ENCODE measurements at regions not wholly inside any gene's neighbourhood (a gene's known extent, or its start where the extent isn't known, plus 50 kb on each side); places are given as distances from the start of the nearest gene placed in this dataset.

DNA sequence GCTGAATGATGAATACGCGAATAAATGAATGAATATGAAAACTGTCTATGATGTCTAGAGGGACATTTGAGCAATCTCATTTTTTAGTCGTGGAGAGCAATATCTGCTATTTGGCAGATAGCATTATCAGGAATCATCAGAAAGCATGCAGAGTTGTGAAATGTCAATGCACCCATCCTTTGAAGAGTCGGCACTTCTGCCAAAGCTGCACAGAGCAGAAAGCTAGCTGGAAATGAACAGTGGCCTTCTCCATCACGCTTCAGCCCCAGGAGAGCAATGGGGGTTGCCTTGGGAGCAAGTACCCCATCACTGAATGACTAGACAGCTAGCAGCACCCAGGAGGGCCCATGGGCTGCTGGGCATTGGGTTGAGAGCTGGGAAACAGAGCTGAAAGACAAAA lies 69.1 kb upstream of the PROK2 start:
- TF ChIP-seq TCF7L2 (IDR thresholded peaks at IDR 0.05; ENCODE audit: low read depth, low read length) (no peak), CTCF (IDR thresholded peaks at IDR 0.05) (no peak)
- CTCF ChIA-PET: no interaction called here
- H3K4me1 ChIP-seq (ENCODE audit: control insufficient read depth, insufficient read depth, low read length): no peaks in the 10 kb centered on the region
- H3K27me3 ChIP-seq (ENCODE audit: control insufficient read depth, insufficient read depth, low read length): no peaks in the 10 kb centered on the region
- in situ Hi-C loops (cut with HindIII; ENCODE audit: low pct_unique_long_range_greater_than_20kb, low sequenced_read_pairs): no loop called here
- H3K36me3 ChIP-seq (ENCODE audit: control insufficient read depth, insufficient read depth, low read length): no peaks in the 10 kb centered on the region
- H3K9me3 ChIP-seq (ENCODE audit: control insufficient read depth, insufficient read depth, low read depth, low read length): no peaks in the 10 kb centered on the region
- no peak overlapping the region for H3K27ac ChIP-seq (ENCODE audit: low read length)
- H3K4me3 ChIP-seq (ENCODE audit: low read depth in 2 of 2, low read length in 2 of 2): no peak overlapping the region
- DNase-seq (ENCODE audit: low read depth, low spot score) (no peak), ATAC-seq (no peak)
- intact Hi-C loops (cut with micrococcal nuclease; ENCODE audit: unreplicated experiment): no loop called here
- POLR2A ChIA-PET: no interaction called here
- BruUV-seq (replicated peaks): no TSS peak

DNA sequence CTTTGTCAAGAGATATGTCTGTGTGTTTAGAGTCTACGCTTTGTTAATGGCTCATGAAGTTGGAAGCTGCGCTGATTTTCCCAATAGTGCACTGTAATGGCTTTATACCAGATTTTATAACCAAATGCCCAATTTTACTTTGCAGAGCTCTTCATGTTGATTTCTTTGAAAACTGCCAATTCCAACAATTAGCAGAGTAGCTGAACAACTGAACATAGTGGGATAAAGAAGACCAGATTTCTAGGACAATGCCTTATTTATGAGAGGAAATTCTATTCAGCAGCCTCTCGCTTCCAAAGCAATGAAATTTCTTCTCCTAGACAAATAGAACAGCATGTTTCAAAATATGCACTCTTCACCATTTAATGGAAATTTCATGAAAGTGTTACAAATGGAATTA lies 66.9 kb upstream of the PROK2 start:
- ATAC-seq: no peak
- BruUV-seq (replicated peaks): no TSS peak
- no peak overlapping the region for H3K4me3 ChIP-seq (ENCODE audit: low read depth in 2 of 2, low read length in 2 of 2)
- no peak for DNase-seq (ENCODE audit: low read depth, low spot score)
- ChIA-PET CTCF (no interaction called here), POLR2A (no interaction called here)
- no peaks in the 10 kb centered on the region for H3K36me3 ChIP-seq (ENCODE audit: control insufficient read depth, insufficient read depth, low read length)
- no peak overlapping the region for H3K27ac ChIP-seq (ENCODE audit: low read length)
- intact Hi-C loops (cut with micrococcal nuclease; ENCODE audit: unreplicated experiment) (no loop called here), in situ Hi-C loops (cut with HindIII; ENCODE audit: low pct_unique_long_range_greater_than_20kb, low sequenced_read_pairs) (no loop called here)
- no peaks in the 10 kb centered on the region for H3K4me1 ChIP-seq (ENCODE audit: control insufficient read depth, insufficient read depth, low read length)
- H3K27me3 ChIP-seq (ENCODE audit: control insufficient read depth, insufficient read depth, low read length): no peaks in the 10 kb centered on the region
- TF ChIP-seq REST (IDR thresholded peaks at IDR 0.05; ENCODE audit: insufficient read depth in 1 of 2, low read depth in 2 of 2, low read length in 1 of 2) (no peak), CTCF (IDR thresholded peaks at IDR 0.05) (no peak), TCF7L2 (IDR thresholded peaks at IDR 0.05; ENCODE audit: low read depth, low read length) (no peak), POLR2AphosphoS5 (IDR thresholded peaks at IDR 0.05; ENCODE audit: low read depth, low read length) (no peak), SIN3A (IDR thresholded peaks at IDR 0.05; ENCODE audit: borderline replicate concordance, insufficient read depth, low read depth, low read length) (no peak)
- H3K9me3 ChIP-seq (ENCODE audit: control insufficient read depth, insufficient read depth, low read depth, low read length): no peaks in the 10 kb centered on the region

- no peaks in the 10 kb centered on the region for H3K4me1 ChIP-seq (ENCODE audit: control insufficient read depth, insufficient read depth, low read length)
- H3K36me3 ChIP-seq (ENCODE audit: control insufficient read depth, insufficient read depth, low read length): no peaks in the 10 kb centered on the region
- ChIA-PET POLR2A (no interaction called here), CTCF (no interaction called here)
- TF ChIP-seq CTCF (IDR thresholded peaks at IDR 0.05): no peak
- TF ChIP-seq SIN3A (IDR thresholded peaks at IDR 0.05; ENCODE audit: borderline replicate concordance, insufficient read depth, low read depth, low read length): no peak
- TF ChIP-seq POLR2AphosphoS5 (IDR thresholded peaks at IDR 0.05; ENCODE audit: low read depth, low read length): no peak
- TF ChIP-seq TCF7L2 (IDR thresholded peaks at IDR 0.05; ENCODE audit: low read depth, low read length): no peak
- no peak for TF ChIP-seq REST (IDR thresholded peaks at IDR 0.05; ENCODE audit: insufficient read depth in 1 of 2, low read depth in 2 of 2, low read length in 1 of 2)
- no peak for DNase-seq (ENCODE audit: low read depth, low spot score)
- no peak overlapping the region for H3K27ac ChIP-seq (ENCODE audit: low read length)
- H3K27me3 ChIP-seq (ENCODE audit: control insufficient read depth, insufficient read depth, low read length): no peaks in the 10 kb centered on the region
- in situ Hi-C loops (cut with HindIII; ENCODE audit: low pct_unique_long_range_greater_than_20kb, low sequenced_read_pairs) (no loop called here), intact Hi-C loops (cut with micrococcal nuclease; ENCODE audit: unreplicated experiment) (no loop called here)
- H3K4me3 ChIP-seq (ENCODE audit: low read depth in 2 of 2, low read length in 2 of 2): no peak overlapping the region
- H3K9me3 ChIP-seq (ENCODE audit: control insufficient read depth, insufficient read depth, low read depth, low read length): no peaks in the 10 kb centered on the region
- no TSS peak for BruUV-seq (replicated peaks)
- no peak for ATAC-seq
These were observed 65.7 kb upstream of the PROK2 start for GRCh38 chr3:71850654-71851053.
